GM18499 (cell line): ENCODE measurements at regions not wholly inside any gene's neighbourhood (a gene's known extent, or its start where the extent isn't known, plus 50 kb on each side); places are given as distances from the start of the nearest gene placed in this dataset.
"Not testable (repeated sequence)": the region's sequence is repeated elsewhere in the genome, so short reads cannot be mapped to it uniquely, and the experiment has no call there.

ENCODE experiments used
- ATAC-seq: cut with Tn5 transposase; IDR thresholded peaks from one replicate; pipeline ENCODE4 v1.9.1; 2021; ENCODE audit warnings: moderate number of reproducible peaks; ENCODE audit not compliant: insufficient read depth, unreplicated experiment

DNA sequence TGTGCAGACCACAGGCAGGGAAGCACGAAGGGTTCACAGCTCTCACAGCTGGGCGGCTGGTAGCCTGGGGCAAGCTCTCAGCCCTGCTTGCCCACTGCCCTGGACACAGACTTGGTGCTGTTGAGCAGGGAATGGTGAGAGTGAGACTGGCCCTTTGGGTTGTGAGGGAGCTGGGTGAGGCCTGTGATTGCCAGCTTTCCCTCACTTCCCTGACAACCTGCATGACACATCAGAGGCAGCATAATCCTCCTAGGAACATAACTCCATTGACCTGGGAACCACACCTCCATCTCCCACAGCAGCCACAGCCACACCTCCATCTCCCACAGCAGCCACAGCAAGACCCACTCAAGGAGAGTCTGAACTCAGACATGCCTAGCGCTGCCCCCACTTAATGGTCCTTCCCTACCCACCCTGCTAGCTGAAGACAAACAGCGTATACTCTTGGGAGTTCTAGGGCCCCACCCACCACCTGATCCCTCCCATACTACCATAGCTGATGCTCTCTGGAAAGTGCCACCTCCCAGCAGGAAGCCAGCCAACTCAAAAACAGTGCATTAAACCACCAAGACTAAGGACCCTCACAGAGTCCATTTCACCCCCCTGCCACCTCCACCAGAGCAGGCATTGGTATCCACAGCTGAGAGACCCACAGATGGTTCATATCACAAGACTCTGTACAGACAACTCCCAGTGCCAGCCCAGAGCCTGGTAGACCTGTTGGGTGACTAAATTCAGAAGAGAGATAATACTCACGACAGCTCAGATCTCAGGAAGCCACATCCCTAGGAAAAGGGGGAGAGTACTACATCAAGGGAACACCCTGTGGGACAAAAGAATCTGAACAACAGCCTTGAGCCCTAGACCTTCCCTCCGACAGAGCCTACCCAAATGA, 60.2 kb upstream of the PRSS3 start:
- ATAC-seq = not testable (repeated sequence)

DNA sequence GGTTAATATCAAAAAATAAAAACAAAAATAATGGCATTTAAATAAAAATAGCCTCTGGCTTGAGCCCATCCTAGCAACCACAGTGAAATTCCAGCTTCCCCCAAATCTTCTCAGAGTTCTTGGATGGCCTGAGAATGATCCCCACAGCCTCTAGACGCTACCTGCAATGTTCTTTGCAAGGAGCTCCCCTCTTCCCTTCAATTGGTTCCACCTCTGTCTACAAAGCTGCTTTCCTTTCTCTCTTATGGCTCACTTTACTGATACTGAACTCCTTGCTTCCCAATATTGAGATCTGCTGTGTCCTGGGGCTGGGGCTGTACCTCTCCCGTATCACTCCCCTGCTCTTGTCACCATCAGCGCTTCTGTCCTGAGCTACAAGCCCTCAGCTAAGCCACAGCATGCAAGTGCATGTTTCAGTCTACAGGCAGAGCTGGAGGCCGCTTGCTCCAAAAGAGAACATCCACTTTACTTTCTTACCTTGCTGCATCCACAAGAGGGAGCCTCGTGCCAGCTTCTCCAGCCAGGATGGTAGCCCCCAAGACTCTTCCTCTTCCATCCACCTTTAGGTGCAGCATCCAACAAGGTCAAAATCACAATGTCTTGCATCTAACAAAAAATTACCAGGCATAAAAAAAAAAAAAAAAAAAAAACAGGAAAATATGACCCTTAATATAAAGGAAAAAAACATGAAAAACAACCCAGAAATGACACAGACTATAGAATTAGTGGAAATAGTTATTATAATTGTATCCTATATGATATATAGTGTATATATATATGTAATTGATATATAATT, 57.4 kb upstream of the PRSS3 start:
- no peak for ATAC-seq

DNA sequence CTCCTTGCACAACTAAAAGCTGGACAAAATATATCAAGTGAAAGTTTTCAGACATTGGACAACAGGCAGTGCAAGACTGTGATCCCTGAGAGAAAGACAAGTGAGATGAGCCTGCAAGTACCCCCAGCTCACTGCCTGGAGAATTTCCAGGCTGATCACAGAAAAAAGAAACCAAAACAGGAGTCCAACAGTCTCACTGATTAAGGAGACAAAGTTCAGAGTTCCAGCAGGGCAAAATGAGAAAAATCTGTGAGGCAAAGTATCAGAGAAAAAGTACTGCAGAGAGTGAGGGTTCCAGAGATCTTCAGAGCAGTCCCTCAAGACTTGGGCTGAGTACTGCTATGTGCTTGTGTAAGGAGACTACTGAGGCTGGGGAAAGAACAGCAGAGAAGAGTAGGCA, 56.0 kb upstream of the PRSS3 start:
- ATAC-seq = no peak

DNA sequence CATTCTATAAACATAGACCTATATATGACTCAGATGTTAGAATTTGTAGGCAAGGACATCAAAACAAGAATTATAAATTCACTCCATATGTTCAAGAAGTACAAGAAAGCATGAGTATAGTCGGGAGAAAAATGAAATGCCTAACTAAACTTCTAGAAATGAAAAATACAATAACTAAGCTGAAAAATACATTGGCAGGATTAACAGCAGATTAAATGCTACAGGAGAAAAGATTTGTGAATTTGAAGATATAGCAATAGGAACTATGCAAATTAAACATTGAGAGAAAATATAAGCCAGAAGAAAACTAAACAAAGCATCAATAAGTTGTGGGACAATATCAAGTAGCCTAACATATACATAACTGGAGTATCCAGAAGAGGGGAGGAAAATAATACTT, 55.3 kb upstream of the PRSS3 start:
- ATAC-seq = no peak

DNA sequence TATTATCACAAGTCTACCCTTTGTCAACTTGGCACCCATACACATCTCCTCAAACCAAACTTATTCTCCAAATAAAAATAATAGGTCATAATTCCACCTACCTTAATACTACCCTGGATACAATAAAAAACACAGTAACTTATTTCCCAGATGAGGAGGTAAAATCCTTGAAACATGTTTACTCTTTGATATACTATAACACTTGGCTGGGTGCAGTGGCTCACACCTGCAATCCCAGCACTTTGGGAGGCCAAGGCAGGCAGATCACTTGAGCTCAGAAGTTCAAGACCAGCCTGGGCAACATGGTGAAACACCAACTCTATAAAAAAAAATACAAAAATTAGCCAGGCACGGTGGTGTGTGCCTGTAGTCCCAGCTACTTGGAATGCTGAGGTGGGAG, 54.4 kb upstream of the PRSS3 start:
- not testable (repeated sequence) for ATAC-seq

DNA sequence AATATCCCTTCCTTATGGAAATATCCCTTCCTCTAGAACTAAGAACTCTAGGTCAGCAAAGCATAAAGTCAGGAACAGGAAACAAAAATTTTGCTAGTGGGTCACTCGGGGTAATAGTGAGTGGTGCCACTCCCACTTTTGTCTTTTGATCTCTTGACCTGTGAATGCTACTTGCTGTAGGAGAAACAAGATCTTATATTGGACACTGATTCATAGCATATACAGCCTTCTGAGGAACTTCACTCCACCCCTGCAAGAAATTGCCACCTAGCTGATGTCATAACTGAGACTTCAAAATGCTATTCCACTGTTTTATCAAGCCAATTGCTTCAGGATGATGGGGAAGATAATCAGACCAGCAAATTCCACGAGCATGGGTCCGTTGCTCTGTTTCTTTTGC, 53.3 kb upstream of the PRSS3 start:
- no peak for ATAC-seq

DNA sequence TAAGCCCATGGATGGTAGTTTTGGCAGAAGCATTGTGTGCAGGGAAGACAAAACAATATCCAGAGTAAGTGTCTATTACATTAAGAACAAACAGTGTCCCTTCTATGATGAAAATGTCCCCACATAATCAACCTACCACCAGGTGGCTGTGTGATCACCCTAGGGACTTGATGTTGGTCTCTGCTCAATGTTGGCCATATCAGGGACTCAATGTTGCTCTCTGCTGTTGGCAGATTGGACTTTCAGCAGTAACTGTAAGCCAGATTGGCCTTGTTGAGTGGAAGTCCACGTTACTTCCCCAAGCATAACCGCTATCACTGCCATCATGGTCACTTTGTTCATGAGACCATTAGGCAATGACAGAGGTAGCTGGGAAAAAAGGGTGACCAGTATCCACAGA, 52.8 kb upstream of the PRSS3 start:
- ATAC-seq = no peak
